ENCODE measurements at regions not wholly inside any gene's neighbourhood (a gene's known extent, or its start where the extent isn't known, plus 50 kb on each side); places are given as distances from the start of the nearest gene placed in this dataset.

DNA sequence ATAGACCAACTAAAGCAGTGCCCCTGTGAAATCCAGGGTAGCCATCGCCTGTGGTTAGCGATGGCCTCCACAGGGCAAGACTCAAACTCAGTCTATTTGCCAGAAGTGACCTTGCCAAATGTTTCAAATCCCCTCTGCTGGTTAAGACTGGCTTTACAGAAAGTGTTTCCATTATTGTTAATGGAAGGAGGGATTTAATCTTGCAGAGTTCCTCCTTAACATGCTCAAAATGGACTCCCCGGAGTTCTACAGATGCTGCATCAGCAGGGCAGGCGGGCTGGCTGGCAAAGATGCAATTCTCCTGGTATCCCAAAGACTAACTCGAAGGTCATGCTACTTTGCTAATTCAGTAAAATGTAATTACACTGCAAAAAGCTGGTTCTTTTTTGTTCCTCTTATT is 313.0 kb upstream of the SLC7A11 start:
- no peak for ATAC-seq

DNA sequence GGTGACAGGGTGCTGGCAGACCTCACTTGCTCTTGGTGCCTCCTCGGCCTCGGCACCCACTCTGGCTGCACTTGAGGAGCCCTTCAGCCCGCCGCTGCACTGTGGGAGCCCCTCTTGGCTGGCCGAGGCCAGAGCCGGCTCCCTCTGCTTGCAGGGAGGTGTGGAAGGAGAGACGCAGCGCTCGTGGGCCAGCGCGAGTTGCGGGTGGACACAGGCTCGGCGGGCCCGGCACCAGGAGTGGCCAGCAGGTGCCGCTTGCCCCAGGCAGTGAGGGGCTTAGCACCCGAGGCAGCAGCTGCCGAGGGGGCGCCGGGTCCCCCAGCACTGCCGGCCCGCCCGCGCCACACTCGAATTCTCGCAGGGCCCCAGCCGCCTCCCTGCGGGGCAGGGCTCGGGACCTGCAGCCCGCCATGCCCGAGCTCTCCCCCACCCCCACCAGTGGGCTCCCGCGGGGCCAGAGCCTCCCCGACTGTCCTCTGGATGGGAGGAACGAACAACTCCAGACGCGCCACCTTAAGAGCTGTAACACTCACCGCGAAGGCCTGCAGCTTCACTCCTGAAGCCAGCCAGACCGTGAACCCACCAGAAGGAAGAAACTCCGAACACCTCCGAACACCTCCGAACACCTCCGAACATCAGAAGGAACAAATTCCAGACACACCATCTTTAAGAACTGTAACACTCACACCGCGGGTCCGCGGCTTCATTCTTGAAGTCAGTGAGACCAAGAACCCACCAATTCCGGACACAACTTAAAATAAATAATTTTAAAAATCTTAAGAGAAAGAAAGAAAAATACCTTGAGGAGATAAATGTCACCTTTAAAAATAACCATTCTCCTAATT is 311.1 kb upstream of the SLC7A11 start:
- no peak for ATAC-seq

DNA sequence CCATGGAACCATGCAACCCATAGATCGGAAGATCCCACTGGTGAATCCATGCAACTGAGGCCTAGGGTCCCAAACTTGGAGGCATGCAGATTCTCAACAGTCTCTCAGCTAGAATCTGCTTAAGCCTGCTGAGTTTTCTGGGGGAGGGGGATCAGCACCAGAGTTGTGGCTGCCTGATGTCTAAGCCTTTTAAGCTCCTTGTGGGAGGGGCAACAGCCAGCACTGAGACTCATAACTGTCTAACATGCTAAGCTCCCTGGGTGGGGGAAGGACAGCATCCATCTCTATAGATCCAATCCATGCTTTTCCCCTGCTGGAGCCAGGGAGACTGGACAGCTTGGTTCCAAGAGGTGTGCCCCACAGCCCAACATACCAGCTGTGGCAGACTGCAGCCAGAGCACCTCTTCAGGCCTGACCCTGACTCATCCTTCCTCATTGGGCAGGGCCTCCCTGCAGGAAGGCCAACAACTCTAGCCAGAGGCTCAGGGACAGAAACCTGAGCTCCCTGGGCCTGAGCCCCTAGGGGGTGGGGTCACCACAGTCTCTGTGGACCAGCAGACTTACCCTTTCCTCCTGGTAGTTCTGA is 300.1 kb upstream of the SLC7A11 start:
- ATAC-seq: no peak

DNA sequence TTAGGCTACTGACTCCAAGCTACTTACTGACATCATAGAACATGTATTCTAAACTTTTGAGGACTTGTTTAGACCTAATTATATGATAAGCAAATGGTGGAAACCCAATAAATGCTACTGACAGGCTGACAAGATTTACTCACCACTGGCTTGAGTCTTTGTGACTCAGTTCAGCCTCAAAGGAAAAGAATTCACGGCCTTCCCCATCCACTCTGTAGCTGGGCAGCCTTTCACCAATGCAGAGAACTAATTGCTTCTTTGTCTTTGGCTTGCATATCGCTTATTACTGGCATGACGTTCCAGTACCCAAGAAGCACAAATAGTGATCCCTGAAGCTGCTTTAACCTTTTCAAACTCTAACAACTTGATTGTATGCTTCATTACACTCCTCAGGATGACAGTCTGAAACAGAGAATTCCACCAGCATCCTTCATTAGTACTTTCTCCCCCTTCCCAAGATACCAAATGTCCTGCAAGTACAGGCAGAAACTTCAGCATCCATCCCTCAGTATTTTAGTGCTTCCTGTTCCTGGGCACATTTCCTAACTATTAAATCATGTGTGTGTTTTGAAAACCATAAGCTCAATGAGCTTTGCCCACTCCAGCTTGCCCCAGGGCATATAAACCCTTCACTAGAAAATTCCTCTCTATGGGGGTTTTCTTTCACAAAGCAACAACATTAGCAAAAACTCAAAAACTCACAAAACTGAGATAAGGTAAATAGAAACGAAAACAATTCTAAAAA is 298.1 kb upstream of the SLC7A11 start:
- ATAC-seq: no peak

DNA sequence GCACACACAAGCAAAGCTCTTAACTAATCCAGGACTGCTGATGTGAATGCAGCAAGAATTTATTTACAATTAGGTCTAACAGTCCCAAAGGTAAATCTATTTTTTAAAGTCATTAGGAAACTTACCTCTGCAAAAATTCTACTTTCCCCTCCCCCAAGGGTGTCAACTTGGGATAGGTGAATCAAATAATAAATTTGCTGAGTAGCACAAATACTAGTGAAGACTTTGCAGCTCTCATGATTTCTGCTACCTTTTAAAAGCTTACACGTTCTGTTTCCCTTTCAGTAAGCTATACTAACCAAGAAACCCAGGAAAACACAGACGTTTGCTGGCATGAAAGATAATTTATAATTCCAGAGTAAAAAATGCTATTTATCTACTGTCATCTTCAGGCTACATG is 296.6 kb upstream of the SLC7A11 start:
- no peak for ATAC-seq

DNA sequence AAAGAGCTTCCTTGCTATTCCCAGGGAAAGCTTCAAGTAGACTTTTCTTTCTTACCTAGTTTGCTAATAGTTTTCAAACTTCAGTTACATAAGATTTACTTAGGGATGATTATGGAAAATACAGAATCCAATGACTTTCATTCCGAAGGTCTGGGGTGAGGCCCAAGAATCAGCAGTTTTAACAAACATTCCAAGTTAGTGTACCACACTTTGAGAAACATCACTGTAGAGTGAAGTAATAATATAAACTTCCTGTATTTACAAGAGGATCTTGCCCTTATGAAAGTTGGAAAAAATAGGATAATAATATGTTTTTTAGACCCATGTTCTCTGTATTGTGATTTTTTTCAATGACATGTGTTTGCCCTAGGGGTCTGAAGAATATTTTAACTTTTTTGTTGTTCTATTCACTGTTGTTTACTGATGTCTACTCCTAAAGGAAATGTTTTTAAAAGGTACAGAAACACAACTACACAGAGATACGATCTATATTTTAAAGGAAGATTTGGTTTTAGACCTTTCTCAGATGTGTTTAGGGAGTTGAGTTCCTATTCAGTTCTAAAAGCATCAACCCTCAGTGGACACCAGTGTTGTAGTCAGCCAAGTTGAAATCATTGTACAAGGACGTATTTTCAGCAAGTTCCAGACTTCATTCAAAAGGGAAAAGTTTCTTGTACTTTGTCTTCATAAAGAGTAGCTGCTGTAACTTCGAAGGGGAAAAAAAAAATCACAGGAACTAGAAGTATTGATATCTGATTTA is 295.8 kb upstream of the SLC7A11 start:
- ATAC-seq: no peak

DNA sequence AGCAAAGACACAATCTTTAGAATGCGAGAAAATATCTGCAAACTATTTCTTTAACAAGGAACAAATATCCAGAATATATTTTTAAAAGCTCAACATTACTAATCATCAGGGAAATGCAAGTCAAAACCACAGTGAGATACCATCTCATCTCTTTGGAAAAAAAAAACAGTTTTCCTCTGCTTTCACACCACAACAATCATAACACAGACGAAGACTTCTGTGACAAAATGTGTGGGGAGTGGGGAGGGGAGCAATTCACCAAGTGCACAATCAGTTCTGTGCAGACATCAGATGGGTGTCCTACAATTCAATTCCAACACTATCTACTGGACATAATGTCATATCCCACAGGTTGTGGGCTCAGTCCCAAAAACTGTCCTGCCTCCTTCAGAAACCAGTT is 293.2 kb upstream of the SLC7A11 start:
- ATAC-seq: no peak

DNA sequence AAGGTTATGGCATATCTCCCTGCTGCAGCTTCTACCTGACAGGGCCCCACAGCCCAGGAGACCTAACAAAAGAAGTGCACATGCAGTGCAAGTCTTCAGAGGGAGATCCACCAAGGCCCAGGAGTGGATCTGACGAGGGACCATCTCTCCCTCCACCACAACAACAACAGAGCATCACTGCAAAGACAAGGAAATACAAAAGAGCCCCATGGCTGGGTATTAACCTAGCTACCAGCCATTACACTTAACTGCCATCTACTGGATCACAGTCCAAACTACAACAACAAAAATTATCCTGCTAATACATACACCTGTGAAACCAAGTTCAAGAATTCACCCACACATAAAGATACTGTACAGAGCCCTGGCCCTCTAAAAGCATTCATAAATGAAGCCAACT is 280.2 kb upstream of the SLC7A11 start:
- ATAC-seq: no peak

DNA sequence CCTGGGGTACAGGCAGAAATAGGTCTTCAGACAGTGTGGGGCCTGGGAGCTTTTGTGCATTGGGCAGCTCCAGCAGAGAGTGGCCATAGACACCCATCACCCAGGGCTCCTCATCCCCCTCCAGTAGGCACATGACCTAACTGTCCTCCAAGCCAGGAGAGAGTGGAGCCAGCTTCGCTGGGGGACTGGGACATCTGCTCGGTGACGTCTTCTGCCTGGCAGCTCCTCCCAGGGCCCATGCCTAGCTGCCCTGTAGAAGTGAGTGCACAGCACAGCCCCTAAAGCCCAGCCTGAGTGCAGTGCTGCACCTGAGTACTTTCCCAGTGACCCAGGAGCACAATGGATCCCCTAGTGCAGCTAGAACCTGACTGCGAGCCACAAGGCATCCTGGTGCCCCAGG is 279.7 kb upstream of the SLC7A11 start:
- ATAC-seq: no peak

DNA sequence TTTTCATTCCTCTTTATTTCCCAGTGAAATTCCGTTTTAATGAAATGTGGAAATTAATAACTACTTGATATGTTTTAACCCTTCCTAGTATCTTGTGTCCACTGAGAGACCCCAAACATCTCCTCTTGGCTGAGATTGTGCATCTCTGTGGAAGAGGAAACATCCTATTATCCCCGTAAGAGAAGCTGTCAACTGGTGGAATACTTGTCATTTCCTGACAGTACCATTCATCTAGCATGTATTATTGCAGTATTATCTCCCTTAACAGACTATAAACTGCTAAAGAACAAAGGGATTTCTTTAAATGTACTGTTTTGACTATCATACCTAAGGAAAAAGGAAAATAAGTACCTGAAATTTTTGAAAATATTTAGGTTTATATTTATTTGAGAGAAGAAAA is 277.3 kb upstream of the SLC7A11 start:
- no peak for ATAC-seq

DNA sequence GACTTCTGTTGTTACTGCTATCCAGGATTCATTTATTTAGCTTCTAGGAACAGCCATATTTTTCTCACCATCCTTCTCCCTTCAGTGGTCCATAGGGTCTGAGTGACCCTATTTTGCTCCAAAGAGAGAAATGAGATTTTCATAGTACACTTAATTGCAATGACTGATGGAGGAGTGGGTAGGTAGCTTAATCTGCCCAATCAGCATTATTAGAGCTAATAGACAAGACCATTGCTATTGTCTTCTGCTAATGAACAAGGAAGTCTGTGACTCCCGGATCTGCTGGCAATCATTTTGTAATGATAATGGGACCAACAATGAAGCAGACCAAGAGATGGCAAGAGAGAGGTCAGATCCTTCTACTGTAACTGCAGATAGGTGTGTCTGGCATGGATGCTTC is 271.4 kb upstream of the SLC7A11 start:
- no peak for ATAC-seq

DNA sequence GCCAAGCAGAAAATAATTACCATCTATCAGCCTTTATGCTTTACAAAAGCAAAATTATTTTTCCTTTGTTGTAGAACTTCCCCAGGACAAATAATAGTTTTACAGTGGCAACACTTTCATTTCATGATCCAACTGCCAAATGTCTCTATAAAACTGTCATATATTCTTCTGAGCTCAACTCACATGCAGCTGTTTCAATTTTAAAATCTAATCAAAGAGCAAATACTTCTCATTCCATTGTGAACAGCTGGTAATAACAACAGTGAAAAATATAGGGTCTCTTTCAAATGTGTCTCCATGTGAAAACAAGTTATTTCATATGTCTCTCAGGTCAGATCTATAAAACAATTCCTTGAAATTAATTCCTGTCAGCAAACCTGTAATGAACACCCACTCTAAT is 270.6 kb upstream of the SLC7A11 start:
- ATAC-seq: no peak

DNA sequence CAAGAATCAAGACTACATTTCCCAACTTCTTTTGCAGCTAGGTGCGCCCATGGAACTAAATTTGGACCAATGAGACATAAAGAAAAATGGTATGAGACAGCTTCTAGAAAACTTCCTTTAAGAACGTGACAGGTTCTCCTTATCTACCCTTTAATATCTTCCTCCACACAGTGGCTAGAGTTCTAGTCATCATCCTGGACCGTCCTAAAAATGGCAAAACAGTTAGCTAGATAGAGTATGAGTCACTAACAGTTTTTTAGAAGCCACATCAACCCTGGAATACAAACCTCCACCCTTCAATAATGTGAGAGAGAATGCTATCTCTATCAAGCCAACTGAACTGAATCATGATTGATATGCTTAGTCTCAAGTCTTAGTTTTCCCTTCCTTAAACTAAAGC is 267.9 kb upstream of the SLC7A11 start:
- ATAC-seq: no peak

DNA sequence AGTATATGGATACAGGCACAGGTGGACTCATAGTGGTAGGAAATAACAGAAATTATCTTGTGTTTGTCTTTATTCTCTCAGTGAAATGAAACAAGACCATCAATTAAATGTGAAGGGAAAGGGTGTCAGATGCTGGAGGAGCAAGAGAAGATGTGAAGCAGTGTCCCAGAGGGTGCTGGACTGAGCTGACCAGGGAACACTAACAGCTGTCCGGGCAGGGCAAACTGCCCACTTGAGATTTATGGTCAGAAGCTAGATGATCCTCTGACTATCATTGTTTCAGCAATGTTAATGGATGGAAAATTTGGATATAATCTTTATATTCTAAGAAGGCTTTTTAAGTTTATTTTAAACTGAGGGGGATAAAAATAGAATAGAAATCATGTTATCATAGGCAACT is 267.2 kb upstream of the SLC7A11 start:
- ATAC-seq: no peak

DNA sequence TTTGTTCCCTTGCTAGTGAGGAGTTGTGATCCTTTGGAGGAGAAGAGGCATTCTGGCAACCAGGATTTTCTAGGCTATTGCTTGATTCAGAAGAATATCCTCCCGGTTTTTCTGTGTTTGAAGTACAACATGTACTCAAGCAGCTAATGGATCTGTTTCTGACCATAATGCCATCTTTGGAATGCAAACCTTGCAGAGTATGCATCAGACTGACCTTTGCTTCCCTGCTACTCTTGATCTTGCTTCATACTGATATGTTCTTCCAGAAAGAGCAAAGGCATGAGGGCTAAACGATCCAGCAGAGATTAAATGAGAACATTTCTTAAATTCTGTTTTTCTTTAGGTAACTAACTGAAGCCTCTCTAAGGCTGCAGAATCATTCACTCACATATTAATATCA is 265.4 kb upstream of the SLC7A11 start:
- no peak for ATAC-seq

DNA sequence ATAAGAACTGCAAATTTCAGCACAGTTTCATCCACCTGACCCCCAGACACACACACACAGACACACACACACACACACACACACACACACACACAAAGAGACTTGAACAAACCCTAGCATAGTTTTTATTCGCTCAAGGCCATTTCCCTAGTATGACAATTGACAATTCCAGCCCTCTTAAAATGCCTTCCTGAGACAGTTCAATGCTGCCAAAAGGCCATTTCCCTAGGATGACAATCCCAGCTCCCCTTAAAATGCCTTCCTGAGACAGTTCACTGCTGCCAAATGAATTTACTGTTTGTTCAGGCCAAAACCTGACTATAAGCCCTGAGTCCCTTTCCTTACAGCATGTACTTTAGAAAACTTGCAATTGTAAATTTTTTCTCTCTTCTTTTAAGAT is 259.5 kb upstream of the SLC7A11 start:
- ATAC-seq: no peak

DNA sequence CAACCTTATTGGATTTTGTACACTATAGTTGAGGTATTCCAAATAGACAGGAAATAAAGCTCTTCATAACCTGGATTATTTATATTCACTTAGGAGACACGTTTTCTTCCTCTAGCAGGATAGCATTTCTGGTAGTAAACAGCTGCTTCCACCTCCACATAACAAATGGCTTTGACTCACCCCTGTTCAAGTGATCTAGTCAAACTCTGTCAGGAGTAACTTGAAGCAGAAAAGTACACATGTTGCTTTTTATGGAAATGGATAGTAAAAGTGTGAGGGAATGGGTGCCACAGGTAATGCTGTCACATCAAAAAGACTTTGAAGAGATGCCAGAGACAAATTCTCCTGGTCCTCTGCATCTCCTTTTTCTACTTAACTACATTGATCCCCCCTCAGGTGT is 258.7 kb upstream of the SLC7A11 start:
- no peak for ATAC-seq

DNA sequence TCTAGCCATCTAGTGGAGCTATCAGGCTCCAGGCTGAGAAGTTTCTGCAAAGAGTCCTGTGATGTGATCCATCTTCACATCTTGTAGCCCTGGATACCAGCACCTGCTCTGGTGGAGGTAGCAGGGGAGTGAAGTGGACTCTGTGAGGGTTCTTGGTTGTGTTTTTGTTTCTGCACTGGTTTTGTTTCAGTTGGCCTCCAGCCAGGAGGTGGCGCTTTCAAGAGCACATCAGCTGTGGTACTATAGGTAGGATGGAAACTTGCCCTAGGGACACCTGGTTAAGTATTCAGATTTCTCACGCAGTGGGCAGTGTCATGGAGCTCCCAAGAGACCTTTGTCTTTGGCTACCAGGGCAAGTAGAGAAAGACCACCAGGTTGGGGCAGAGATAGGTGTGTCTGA is 257.5 kb upstream of the SLC7A11 start:
- ATAC-seq: no peak

DNA sequence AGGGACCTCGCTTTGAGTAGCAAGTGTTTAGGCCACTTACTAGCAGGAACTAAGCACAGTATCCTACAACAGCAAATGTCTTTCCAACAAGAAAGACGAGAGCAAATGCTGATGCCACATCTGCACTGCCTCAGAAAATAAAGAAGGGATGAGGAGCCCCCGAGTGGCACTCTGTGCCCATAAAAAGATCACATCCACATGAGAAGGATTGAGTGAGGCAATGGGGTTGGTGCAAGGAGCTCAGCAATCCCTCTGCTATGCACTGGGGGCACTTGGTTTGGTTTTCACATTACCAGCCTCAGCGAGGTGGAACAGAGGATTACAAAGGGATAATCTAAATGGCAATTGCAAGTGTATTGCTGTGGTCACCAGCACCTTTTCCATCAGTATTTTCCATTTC is 252.8 kb upstream of the SLC7A11 start:
- no peak for ATAC-seq

DNA sequence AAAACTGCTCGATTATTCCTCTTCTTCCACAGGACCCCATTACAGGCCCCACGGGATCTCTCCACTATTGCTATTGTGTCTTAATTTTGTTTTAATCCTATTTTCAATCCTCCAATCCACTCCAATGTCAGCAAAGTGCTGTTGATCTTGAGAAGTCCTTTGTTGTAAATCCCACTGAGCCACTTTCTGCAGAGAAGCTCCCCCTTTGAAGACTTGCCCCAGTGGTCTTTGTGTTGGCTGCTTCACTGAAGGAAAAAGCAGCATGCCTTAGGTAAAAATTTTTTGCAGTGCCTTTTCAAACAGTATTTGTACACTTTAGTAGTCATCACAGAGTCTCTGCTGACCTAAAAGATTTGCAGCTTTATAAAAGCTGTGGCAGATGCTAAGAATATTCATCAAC is 252.0 kb upstream of the SLC7A11 start:
- ATAC-seq: no peak

DNA sequence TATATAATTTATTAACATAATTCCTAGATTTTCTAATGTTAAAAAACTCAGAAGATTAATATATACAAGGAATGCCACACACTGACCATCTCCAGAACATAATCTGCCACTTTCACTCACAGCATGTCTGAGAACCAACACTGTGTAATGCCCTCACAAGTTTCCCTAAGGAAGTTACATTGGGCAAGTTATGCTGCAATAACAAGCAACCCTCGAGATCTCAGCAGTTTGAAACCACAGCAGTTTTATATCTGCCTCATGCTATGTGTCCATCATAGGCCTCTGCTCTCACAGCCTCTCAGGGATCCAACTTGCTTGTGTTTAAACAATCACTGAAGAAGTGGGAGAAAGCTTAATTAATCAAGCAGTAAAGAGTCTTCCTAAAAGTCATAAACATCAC is 250.0 kb upstream of the SLC7A11 start:
- no peak for ATAC-seq

DNA sequence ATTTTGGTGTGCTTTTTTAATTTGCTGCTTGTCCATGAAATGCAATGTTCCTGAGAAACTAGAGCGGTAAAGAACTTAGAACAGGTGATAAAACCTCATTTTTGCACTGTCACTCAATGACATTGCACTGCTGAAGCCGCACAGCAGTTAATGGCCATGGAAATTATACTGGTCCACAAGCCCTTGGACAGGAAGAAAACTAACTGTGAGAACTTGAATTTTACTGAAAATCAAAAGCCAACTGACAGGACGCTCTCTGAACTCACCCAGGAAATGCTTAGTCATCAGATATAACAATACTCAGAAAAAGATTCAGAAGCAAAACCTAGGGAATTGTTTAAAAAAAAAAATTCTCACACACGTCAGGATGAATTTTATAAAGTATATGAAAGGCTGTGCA is 246.4 kb upstream of the SLC7A11 start:
- ATAC-seq: no peak

DNA sequence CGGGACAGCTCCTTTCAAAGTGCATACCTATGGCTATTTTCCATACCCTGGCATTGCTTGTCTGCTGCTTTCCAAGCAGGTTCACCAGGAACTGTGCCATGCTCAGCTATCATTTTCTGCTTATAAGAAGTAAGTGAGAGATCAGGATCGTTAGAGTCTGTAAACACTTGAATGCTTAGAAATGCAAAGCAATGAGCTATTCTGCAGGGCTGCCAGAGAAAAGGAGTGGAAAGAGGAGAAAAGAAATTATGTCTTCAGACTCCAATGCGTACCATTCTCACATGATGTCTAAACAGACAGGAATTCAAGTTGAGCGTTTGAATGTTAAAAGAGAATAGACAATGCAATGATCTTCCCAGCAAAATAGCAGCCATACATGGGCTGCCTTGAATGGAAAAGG is 245.5 kb upstream of the SLC7A11 start:
- no peak for ATAC-seq

Data from activated CD4-positive, CD25-positive, alpha-beta regulatory T cell treated with anti-CD3 and anti-CD28 coated beads, Interleukin-2, amount 50 U/mL, for 24 hours (primary cell).